ENCODE measurements at regions not wholly inside any gene's neighbourhood (a gene's known extent, or its start where the extent isn't known, plus 50 kb on each side); places are given as distances from the start of the nearest gene placed in this dataset.

GRCh38 chr3:152056481-152056880 lies 183.0 kb downstream of the SUCNR1 start:
- no peak for TF ChIP-seq CBFB (CRISPR knock-in tag; IDR thresholded peaks at IDR 0.05; ENCODE audit: low read depth)
- no peak for TF ChIP-seq USF2 (CRISPR knock-in tag; IDR thresholded peaks at IDR 0.05)
- TF ChIP-seq ZNF425 (CRISPR knock-in tag; conservative IDR thresholded peaks at IDR 0.05): no peak
- TF ChIP-seq MXD4 (CRISPR knock-in tag; IDR thresholded peaks at IDR 0.05; ENCODE audit: borderline replicate concordance): no peak
- TF ChIP-seq MAX (CRISPR knock-in tag; IDR thresholded peaks at IDR 0.05): no peak
- no peak for TF ChIP-seq TEAD1 (CRISPR knock-in tag; IDR thresholded peaks at IDR 0.05)
- TF ChIP-seq CREB1 (CRISPR knock-in tag; IDR thresholded peaks at IDR 0.05): no peak
- TF ChIP-seq ZNF416 (CRISPR knock-in tag; IDR thresholded peaks at IDR 0.05): no peak
- TF ChIP-seq FOXJ3 (CRISPR knock-in tag; IDR thresholded peaks at IDR 0.05; ENCODE audit: borderline replicate concordance): no peak
- no peak for TF ChIP-seq ATF2 (CRISPR knock-in tag; IDR thresholded peaks at IDR 0.05; ENCODE audit: borderline replicate concordance, low read depth)
- TF ChIP-seq ZNF671 (CRISPR knock-in tag; IDR thresholded peaks at IDR 0.05): no peak
- no peak for TF ChIP-seq FOXP1 (CRISPR knock-in tag; IDR thresholded peaks at IDR 0.05; ENCODE audit: borderline replicate concordance)
- TF ChIP-seq ZSCAN18 (CRISPR knock-in tag; IDR thresholded peaks at IDR 0.05): no peak
- no peak for TF ChIP-seq ZNF317 (CRISPR knock-in tag; IDR thresholded peaks at IDR 0.05; ENCODE audit: borderline replicate concordance, low read depth)
- no peak for DNase-seq (ENCODE audit: low spot score)
- ChIA-PET POLR2A (interaction anchor here (0.5 kb wide), 1 partner anchor 1353 kb away, joined by 3 read pairs; the partner anchor contains the start of gene ERICH6), CTCF (no interaction called here)
- 0 out of 2 replicates have a peak overlapping the region, but pooled peaks have one; percentile 0 for H3K27ac Mint-ChIP-seq
- no peaks in the 10 kb centered on the region for H3K36me3 Mint-ChIP-seq
- peaks cover 17% of the 10 kb centered on the region for H3K4me1 Mint-ChIP-seq
- no peak overlapping the region for H3K4me3 Mint-ChIP-seq
- ATAC-seq: no peak
- H3K9me3 Mint-ChIP-seq: peaks cover 9% of the 10 kb centered on the region
- H3K27me3 Mint-ChIP-seq (ENCODE audit: low read depth): no peaks in the 10 kb centered on the region

GRCh38 chr3:152056987-152057386 lies 183.5 kb downstream of the SUCNR1 start:
- ATAC-seq: no peak
- Mint-ChIP-seq H3K4me1 (peaks cover 17% of the 10 kb centered on the region), H3K27me3 (ENCODE audit: low read depth) (no peaks in the 10 kb centered on the region), H3K36me3 (no peaks in the 10 kb centered on the region), H3K9me3 (peaks cover 7% of the 10 kb centered on the region; the same call in 1 of the 2 replicates), H3K4me3 (no peak overlapping the region), H3K27ac (no peak overlapping the region)
- ChIA-PET POLR2A (no interaction called here), CTCF (no interaction called here)
- no peak for DNase-seq (ENCODE audit: low spot score)
- TF ChIP-seq EMX1 (CRISPR knock-in tag; IDR thresholded peaks at IDR 0.05) (no peak), ZNF512 (CRISPR knock-in tag; IDR thresholded peaks at IDR 0.05; ENCODE audit: borderline replicate concordance) (no peak), TP53 (CRISPR knock-in tag; IDR thresholded peaks at IDR 0.05) (no peak), ZNF281 (CRISPR knock-in tag; IDR thresholded peaks at IDR 0.05) (no peak), AFF4 (CRISPR knock-in tag; IDR thresholded peaks at IDR 0.05; ENCODE audit: borderline replicate concordance) (no peak), SMAD3 (CRISPR knock-in tag; IDR thresholded peaks at IDR 0.05; ENCODE audit: borderline replicate concordance) (no peak)
